GM23338 (cell line): ENCODE measurements at regions not wholly inside any gene's neighbourhood (a gene's known extent, or its start where the extent isn't known, plus 50 kb on each side); places are given as distances from the start of the nearest gene placed in this dataset.

Experiments used
- ATAC-seq: fragments of 200-7000 bp; cut with Tn5 transposase; 3 replicates; pipeline ENCODE4 v1.9.1; 2020
- DNase-seq: peaks from one replicate; pipeline ENCODE4 v3.0.0-alpha.2; 2015; ENCODE audit warnings: low spot score
- H2AFZ ChIP-seq: fragments of 200-600 bp; sonication (generic); 2 replicates; pipeline ENCODE4 v1.8.0; 2016; ENCODE audit warnings: antibody characterized with exemption, mild to moderate bottlenecking, moderate library complexity
- H3F3A ChIP-seq: fragments of 200-600 bp; sonication (generic); replicated peaks from 2 replicates; pipeline ENCODE4 v1.8.0; 2017; ENCODE audit warnings: antibody characterized with exemption, mixed run types, low read depth
- H3K27ac ChIP-seq: fragments of 200-600 bp; sonication (generic); 2 replicates; pipeline ENCODE4 v1.6.1; 2016; ENCODE audit warnings: low read depth
- H3K27me3 ChIP-seq: fragments of 200-600 bp; sonication (generic); 2 replicates; pipeline ENCODE4 v1.8.0; 2016; ENCODE audit warnings: mild to moderate bottlenecking, mixed run types, moderate library complexity; ENCODE audit not compliant: insufficient read depth
- H3K36me3 ChIP-seq: fragments of 200-600 bp; sonication (generic); 2 replicates; pipeline ENCODE4 v1.8.0; 2016; ENCODE audit warnings: mild to moderate bottlenecking; ENCODE audit not compliant: insufficient read depth
- H3K4me1 ChIP-seq: fragments of 200-600 bp; sonication (generic); 2 replicates; pipeline ENCODE4 v1.8.0; 2016; ENCODE audit warnings: mild to moderate bottlenecking, moderate library complexity; ENCODE audit not compliant: insufficient read depth
- H3K4me2 ChIP-seq: fragments of 200-600 bp; sonication (generic); 2 replicates; pipeline ENCODE4 v1.7.1; 2017; ENCODE audit warnings: mixed run types
- H3K4me3 ChIP-seq: fragments of 200-600 bp; sonication (generic); 2 replicates; pipeline ENCODE4 v1.6.1; 2016; ENCODE audit warnings: mixed run types
- H3K79me2 ChIP-seq: fragments of 200-600 bp; sonication (generic); replicated peaks from 2 replicates; pipeline ENCODE4 v1.8.0; 2017; ENCODE audit warnings: mild to moderate bottlenecking; ENCODE audit not compliant: insufficient read depth
- H3K9me2 ChIP-seq: fragments of 200-600 bp; sonication (generic); 2 replicates; pipeline ENCODE4 v1.8.0; 2017; ENCODE audit not compliant: insufficient read depth
- H4K20me1 ChIP-seq: fragments of 200-600 bp; sonication (generic); replicated peaks from 2 replicates; pipeline ENCODE4 v1.8.0; 2017; ENCODE audit warnings: mild to moderate bottlenecking; ENCODE audit not compliant: insufficient read depth
- H3K27ac Mint-ChIP-seq: 2 replicates; pipeline ENCODE4 v1.8.0; 2020; ENCODE audit warnings: inconsistent platforms, mild to moderate bottlenecking, moderate library complexity, mixed read lengths
- H3K27me3 Mint-ChIP-seq: 3 replicates; pipeline ENCODE4 v1.8.0; 2022; ENCODE audit warnings: low read depth, mild to moderate bottlenecking, moderate library complexity, mixed read lengths, inconsistent platforms; ENCODE audit not compliant: insufficient read depth, poor library complexity
- H3K36me3 Mint-ChIP-seq: 3 replicates; pipeline ENCODE4 v1.8.0; 2021; ENCODE audit warnings: low read depth, mild to moderate bottlenecking, inconsistent platforms, moderate library complexity, mixed read lengths
- H3K4me1 Mint-ChIP-seq: 3 replicates; pipeline ENCODE4 v1.8.0; 2020; ENCODE audit warnings: mild to moderate bottlenecking, inconsistent platforms, mixed read lengths
- H3K4me3 Mint-ChIP-seq: 3 replicates; pipeline ENCODE4 v1.8.0; 2021; ENCODE audit warnings: moderate library complexity, mild to moderate bottlenecking, inconsistent platforms, mixed read lengths
- H3K9me3 Mint-ChIP-seq: 3 replicates; pipeline ENCODE4 v1.8.0; 2020; ENCODE audit warnings: moderate library complexity, mild to moderate bottlenecking, inconsistent platforms, mixed read lengths
- CREB1 ChIP-seq: fragments of 250-450 bp; sonication (Bioruptor Pico); IDR thresholded peaks from 2 replicates; pipeline ENCODE4 v1.5.0; 2020; ENCODE audit warnings: low read depth, mild to moderate bottlenecking, moderate library complexity
- EZH2 ChIP-seq: fragments of 200-600 bp; sonication (generic); IDR thresholded peaks from one replicate; pipeline ENCODE4 v1.8.0; 2017; ENCODE audit warnings: antibody characterized with exemption, mild to moderate bottlenecking, low read depth; ENCODE audit not compliant: unreplicated experiment
- EZH2phosphoT487 ChIP-seq: fragments of 200-600 bp; sonication (generic); IDR thresholded peaks from one replicate; pipeline ENCODE4 v1.8.1; 2018; ENCODE audit warnings: antibody characterized with exemption; ENCODE audit not compliant: unreplicated experiment
- JUNB ChIP-seq: IDR thresholded peaks from one replicate; pipeline ENCODE4 v1.6.1; 2016; ENCODE audit warnings: antibody characterized with exemption; ENCODE audit not compliant: unreplicated experiment
- NANOG ChIP-seq: IDR thresholded peaks from 2 replicates; pipeline ENCODE4 v1.6.1; 2016; ENCODE audit warnings: antibody characterized with exemption, borderline replicate concordance
- POLR2AphosphoS5 ChIP-seq: IDR thresholded peaks from 2 replicates; pipeline ENCODE4 v1.6.1; 2016; ENCODE audit warnings: antibody characterized with exemption, low read depth
- STAT1 ChIP-seq: IDR thresholded peaks from one replicate; pipeline ENCODE4 v1.6.1; 2016; ENCODE audit warnings: antibody characterized with exemption; ENCODE audit not compliant: unreplicated experiment
- ZNF114 ChIP-seq: fragments of 250-450 bp; sonication (Bioruptor Pico); IDR thresholded peaks from 2 replicates; pipeline ENCODE4 v1.5.0; 2020; ENCODE audit warnings: mild to moderate bottlenecking, moderate library complexity
- ZNF331 ChIP-seq: fragments of 250-450 bp; sonication (Bioruptor Pico); IDR thresholded peaks from 2 replicates; pipeline ENCODE4 v1.5.0; 2020; ENCODE audit warnings: low read depth, mild to moderate bottlenecking, moderate library complexity
- TF ChIP-seq, protein P1 (sequence below): IDR thresholded peaks from 2 replicates; pipeline ENCODE4 v1.6.1; 2016; ENCODE audit warnings: antibody characterized with exemption
- TF ChIP-seq, protein P2 (sequence below), 2 experiments: fragments of 200-600 bp in 1 of 2; sonication (generic) in 1 of 2; conservative IDR thresholded peaks; 2 replicates each; pipeline versions ENCODE4 v1.5.1 to v1.6.1; 2016 to 2017; ENCODE audit warnings: antibody characterized with exemption in 2 of 2, low read depth in 2 of 2, mild to moderate bottlenecking in 2 of 2, moderate library complexity in 1 of 2
- TF ChIP-seq, protein P3 (sequence below): fragments of 250-450 bp; sonication (Bioruptor Pico); IDR thresholded peaks from 2 replicates; pipeline ENCODE4 v1.5.0; 2020; ENCODE audit warnings: mild to moderate bottlenecking, moderate library complexity
- TF ChIP-seq, protein P4 (sequence below): IDR thresholded peaks from one replicate; pipeline ENCODE4 v1.6.1; 2018; ENCODE audit warnings: antibody characterized with exemption; ENCODE audit not compliant: unreplicated experiment

DNA sequence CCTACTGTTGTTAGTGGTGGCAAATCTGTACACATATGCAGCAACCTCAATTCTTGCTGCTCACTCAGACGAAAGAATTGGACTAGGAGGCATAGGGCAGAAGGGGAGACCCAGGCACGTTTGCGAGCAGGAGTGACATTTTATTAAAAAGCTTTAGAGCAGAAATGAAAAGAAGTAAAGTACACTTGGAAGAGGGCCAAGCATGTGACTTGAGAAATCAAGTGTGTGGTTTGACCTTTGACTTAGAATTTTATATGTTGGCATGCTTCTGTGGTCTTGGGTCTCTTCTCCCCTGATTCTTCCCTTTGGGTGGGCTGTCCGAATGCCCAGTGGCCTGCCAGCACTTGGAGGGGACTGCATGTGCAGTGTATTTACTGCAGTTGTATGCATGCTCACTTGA lies 205.5 kb upstream of the SEMA3D start:
- Histone ChIP-seq H2AFZ (no peak overlapping the region; the same call in 1 of the 2 replicates), H3K36me3 (no peaks in the 10 kb centered on the region), H3K4me2 (no peak overlapping the region), H3K4me3 (no peak overlapping the region), H3K79me2 (no peaks in the 10 kb centered on the region), H3K27ac (no peak overlapping the region), H4K20me1 (no peaks in the 10 kb centered on the region), H3K27me3 (no peaks in the 10 kb centered on the region), H3F3A (no peaks in the 10 kb centered on the region), H3K4me1 (peaks cover 6% of the 10 kb centered on the region; the same call in 1 of the 2 replicates), H3K9me2 (peaks cover 14% of the 10 kb centered on the region)
- Mint-ChIP-seq H3K4me3 (no peak overlapping the region), H3K36me3 (0 out of 3 replicates have a peak, but pooled peaks cover 4% of the 10 kb centered on the region), H3K4me1 (peaks cover 17% of the 10 kb centered on the region), H3K9me3 (no peaks in the 10 kb centered on the region), H3K27me3 (no peaks in the 10 kb centered on the region), H3K27ac (no peak overlapping the region)
- no peak for TF ChIP-seq EZH2phosphoT487
- TF ChIP-seq, protein P1, sequence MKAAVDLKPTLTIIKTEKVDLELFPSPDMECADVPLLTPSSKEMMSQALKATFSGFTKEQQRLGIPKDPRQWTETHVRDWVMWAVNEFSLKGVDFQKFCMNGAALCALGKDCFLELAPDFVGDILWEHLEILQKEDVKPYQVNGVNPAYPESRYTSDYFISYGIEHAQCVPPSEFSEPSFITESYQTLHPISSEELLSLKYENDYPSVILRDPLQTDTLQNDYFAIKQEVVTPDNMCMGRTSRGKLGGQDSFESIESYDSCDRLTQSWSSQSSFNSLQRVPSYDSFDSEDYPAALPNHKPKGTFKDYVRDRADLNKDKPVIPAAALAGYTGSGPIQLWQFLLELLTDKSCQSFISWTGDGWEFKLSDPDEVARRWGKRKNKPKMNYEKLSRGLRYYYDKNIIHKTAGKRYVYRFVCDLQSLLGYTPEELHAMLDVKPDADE = no peak
- TF ChIP-seq STAT1 = no peak
- TF ChIP-seq NANOG = no peak
- no peak for TF ChIP-seq CREB1 (CRISPR knock-in tag)
- TF ChIP-seq EZH2 = no peak
- TF ChIP-seq ZNF114 = no peak
- TF ChIP-seq, protein P2, sequence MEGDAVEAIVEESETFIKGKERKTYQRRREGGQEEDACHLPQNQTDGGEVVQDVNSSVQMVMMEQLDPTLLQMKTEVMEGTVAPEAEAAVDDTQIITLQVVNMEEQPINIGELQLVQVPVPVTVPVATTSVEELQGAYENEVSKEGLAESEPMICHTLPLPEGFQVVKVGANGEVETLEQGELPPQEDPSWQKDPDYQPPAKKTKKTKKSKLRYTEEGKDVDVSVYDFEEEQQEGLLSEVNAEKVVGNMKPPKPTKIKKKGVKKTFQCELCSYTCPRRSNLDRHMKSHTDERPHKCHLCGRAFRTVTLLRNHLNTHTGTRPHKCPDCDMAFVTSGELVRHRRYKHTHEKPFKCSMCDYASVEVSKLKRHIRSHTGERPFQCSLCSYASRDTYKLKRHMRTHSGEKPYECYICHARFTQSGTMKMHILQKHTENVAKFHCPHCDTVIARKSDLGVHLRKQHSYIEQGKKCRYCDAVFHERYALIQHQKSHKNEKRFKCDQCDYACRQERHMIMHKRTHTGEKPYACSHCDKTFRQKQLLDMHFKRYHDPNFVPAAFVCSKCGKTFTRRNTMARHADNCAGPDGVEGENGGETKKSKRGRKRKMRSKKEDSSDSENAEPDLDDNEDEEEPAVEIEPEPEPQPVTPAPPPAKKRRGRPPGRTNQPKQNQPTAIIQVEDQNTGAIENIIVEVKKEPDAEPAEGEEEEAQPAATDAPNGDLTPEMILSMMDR (conservative IDR thresholded peaks at IDR 0.05; ENCODE audit: low read depth in 2 of 2) = no peak
- no peak for TF ChIP-seq ZNF331 (CRISPR knock-in tag)
- TF ChIP-seq, protein P3, sequence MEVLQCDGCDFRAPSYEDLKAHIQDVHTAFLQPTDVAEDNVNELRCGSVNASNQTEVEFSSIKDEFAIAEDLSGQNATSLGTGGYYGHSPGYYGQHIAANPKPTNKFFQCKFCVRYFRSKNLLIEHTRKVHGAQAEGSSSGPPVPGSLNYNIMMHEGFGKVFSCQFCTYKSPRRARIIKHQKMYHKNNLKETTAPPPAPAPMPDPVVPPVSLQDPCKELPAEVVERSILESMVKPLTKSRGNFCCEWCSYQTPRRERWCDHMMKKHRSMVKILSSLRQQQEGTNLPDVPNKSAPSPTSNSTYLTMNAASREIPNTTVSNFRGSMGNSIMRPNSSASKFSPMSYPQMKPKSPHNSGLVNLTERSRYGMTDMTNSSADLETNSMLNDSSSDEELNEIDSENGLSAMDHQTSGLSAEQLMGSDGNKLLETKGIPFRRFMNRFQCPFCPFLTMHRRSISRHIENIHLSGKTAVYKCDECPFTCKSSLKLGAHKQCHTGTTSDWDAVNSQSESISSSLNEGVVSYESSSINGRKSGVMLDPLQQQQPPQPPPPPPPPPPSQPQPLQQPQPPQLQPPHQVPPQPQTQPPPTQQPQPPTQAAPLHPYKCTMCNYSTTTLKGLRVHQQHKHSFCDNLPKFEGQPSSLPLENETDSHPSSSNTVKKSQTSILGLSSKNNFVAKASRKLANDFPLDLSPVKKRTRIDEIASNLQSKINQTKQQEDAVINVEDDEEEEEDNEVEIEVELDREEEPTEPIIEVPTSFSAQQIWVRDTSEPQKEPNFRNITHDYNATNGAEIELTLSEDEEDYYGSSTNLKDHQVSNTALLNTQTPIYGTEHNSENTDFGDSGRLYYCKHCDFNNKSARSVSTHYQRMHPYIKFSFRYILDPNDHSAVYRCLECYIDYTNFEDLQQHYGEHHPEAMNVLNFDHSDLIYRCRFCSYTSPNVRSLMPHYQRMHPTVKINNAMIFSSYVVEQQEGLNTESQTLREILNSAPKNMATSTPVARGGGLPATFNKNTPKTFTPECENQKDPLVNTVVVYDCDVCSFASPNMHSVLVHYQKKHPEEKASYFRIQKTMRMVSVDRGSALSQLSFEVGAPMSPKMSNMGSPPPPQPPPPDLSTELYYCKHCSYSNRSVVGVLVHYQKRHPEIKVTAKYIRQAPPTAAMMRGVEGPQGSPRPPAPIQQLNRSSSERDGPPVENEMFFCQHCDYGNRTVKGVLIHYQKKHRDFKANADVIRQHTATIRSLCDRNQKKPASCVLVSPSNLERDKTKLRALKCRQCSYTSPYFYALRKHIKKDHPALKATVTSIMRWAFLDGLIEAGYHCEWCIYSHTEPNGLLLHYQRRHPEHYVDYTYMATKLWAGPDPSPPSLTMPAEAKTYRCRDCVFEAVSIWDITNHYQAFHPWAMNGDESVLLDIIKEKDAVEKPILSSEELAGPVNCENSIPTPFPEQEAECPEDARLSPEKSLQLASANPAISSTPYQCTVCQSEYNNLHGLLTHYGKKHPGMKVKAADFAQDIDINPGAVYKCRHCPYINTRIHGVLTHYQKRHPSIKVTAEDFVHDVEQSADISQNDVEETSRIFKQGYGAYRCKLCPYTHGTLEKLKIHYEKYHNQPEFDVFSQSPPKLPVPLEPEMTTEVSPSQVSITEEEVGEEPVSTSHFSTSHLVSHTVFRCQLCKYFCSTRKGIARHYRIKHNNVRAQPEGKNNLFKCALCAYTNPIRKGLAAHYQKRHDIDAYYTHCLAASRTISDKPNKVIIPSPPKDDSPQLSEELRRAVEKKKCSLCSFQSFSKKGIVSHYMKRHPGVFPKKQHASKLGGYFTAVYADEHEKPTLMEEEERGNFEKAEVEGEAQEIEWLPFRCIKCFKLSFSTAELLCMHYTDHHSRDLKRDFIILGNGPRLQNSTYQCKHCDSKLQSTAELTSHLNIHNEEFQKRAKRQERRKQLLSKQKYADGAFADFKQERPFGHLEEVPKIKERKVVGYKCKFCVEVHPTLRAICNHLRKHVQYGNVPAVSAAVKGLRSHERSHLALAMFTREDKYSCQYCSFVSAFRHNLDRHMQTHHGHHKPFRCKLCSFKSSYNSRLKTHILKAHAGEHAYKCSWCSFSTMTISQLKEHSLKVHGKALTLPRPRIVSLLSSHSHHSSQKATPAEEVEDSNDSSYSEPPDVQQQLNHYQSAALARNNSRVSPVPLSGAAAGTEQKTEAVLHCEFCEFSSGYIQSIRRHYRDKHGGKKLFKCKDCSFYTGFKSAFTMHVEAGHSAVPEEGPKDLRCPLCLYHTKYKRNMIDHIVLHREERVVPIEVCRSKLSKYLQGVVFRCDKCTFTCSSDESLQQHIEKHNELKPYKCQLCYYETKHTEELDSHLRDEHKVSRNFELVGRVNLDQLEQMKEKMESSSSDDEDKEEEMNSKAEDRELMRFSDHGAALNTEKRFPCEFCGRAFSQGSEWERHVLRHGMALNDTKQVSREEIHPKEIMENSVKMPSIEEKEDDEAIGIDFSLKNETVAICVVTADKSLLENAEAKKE (CRISPR knock-in tag) = no peak
- TF ChIP-seq, protein P4, sequence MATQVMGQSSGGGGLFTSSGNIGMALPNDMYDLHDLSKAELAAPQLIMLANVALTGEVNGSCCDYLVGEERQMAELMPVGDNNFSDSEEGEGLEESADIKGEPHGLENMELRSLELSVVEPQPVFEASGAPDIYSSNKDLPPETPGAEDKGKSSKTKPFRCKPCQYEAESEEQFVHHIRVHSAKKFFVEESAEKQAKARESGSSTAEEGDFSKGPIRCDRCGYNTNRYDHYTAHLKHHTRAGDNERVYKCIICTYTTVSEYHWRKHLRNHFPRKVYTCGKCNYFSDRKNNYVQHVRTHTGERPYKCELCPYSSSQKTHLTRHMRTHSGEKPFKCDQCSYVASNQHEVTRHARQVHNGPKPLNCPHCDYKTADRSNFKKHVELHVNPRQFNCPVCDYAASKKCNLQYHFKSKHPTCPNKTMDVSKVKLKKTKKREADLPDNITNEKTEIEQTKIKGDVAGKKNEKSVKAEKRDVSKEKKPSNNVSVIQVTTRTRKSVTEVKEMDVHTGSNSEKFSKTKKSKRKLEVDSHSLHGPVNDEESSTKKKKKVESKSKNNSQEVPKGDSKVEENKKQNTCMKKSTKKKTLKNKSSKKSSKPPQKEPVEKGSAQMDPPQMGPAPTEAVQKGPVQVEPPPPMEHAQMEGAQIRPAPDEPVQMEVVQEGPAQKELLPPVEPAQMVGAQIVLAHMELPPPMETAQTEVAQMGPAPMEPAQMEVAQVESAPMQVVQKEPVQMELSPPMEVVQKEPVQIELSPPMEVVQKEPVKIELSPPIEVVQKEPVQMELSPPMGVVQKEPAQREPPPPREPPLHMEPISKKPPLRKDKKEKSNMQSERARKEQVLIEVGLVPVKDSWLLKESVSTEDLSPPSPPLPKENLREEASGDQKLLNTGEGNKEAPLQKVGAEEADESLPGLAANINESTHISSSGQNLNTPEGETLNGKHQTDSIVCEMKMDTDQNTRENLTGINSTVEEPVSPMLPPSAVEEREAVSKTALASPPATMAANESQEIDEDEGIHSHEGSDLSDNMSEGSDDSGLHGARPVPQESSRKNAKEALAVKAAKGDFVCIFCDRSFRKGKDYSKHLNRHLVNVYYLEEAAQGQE = no peak
- TF ChIP-seq JUNB = no peak
- no peak for TF ChIP-seq POLR2AphosphoS5
- no peak for DNase-seq
- ATAC-seq = no peak
